Mesodermal cell (in vitro differentiated cells): ENCODE measurements at regions not wholly inside any gene's neighbourhood (a gene's known extent, or its start where the extent isn't known, plus 50 kb on each side); places are given as distances from the start of the nearest gene placed in this dataset.
"Not testable (repeated sequence)": the region's sequence is repeated elsewhere in the genome, so short reads cannot be mapped to it uniquely, and the experiment has no call there.

Experiments used
- H3K27ac ChIP-seq: 2 replicates; pipeline ENCODE4 v1.7.0; 2013; ENCODE audit warnings: mild to moderate bottlenecking, low read depth, low read length, moderate library complexity; ENCODE audit not compliant: severe bottlenecking
- H3K36me3 ChIP-seq: 2 replicates; pipeline ENCODE4 v1.7.1; 2013; ENCODE audit warnings: mild to moderate bottlenecking, low read length, moderate library complexity; ENCODE audit not compliant: control insufficient read depth, insufficient read depth
- H3K4me1 ChIP-seq: one replicate; pipeline ENCODE4 v1.7.1; 2013; ENCODE audit warnings: mild to moderate bottlenecking, low read length; ENCODE audit not compliant: insufficient read depth, control insufficient read depth, poor library complexity, severe bottlenecking
- H3K4me3 ChIP-seq: 2 replicates; pipeline ENCODE4 v1.7.0; 2013; ENCODE audit warnings: low read length, control low read depth, mild to moderate bottlenecking; ENCODE audit not compliant: insufficient read depth, poor library complexity, severe bottlenecking; ENCODE audit errors: extremely low read depth
- H3K9me3 ChIP-seq: 2 replicates; pipeline ENCODE4 v1.7.1; 2013; ENCODE audit warnings: mild to moderate bottlenecking, low read length, moderate library complexity; ENCODE audit not compliant: control insufficient read depth
- WGBS, 2 experiments: methylation state at CpG; one replicate each; pipeline ENCODE4 v1.1.5; 2013; ENCODE audit warnings: missing lambda C conversion rate in 2 of 2; ENCODE audit not compliant: insufficient coverage in 2 of 2; 5-methylcytosine and 5-hydroxymethylcytosine counted together

- no peak overlapping the region for H3K4me3 ChIP-seq
- H3K4me1 ChIP-seq: no peaks in the 10 kb centered on the region
- no peaks in the 10 kb centered on the region for H3K36me3 ChIP-seq
- 83 to 88% methylated on average over 3 to 4 of the region's 5 CpGs for WGBS, 2 experiments
- no peaks in the 10 kb centered on the region for H3K9me3 ChIP-seq
- no peak overlapping the region for H3K27ac ChIP-seq
These were observed 119.7 kb downstream of the SHOX start for GRCh38 chrX:750263-750662.

- Histone ChIP-seq H3K36me3 (no peaks in the 10 kb centered on the region), H3K27ac (no peak overlapping the region), H3K4me3 (no peak overlapping the region), H3K9me3 (no peaks in the 10 kb centered on the region), H3K4me1 (no peaks in the 10 kb centered on the region)
- 66 to 71% methylated on average over 2 of the region's 2 CpGs for WGBS, 2 experiments
These were observed 116.6 kb downstream of the SHOX start for GRCh38 chrX:747176-747575.

- Histone ChIP-seq H3K9me3 (no peaks in the 10 kb centered on the region), H3K27ac (no peak overlapping the region), H3K36me3 (no peaks in the 10 kb centered on the region), H3K4me3 (no peak overlapping the region), H3K4me1 (no peaks in the 10 kb centered on the region)
- WGBS, 2 experiments: 78 to 83% methylated on average over 8 to 9 of the region's 10 CpGs
These were observed 109.0 kb downstream of the SHOX start for GRCh38 chrX:739611-740010.

GRCh38 chrX:737021-737420 is 106.4 kb downstream of the SHOX start:
- H3K4me1 ChIP-seq, H3K27ac ChIP-seq, H3K9me3 ChIP-seq, H3K4me3 ChIP-seq, H3K36me3 ChIP-seq: not testable (repeated sequence)
- WGBS, 2 experiments: 73 to 75% methylated on average over 3 of the region's 3 CpGs

GRCh38 chrX:734362-734761 is 103.8 kb downstream of the SHOX start:
- Histone ChIP-seq H3K4me3 (no peak overlapping the region), H3K4me1 (no peaks in the 10 kb centered on the region), H3K27ac (no peak overlapping the region), H3K36me3 (no peaks in the 10 kb centered on the region), H3K9me3 (no peaks in the 10 kb centered on the region)
- 62 to 73% methylated on average over 16 to 17 of the region's 17 CpGs for WGBS, 2 experiments

GRCh38 chrX:733961-734360 is 103.4 kb downstream of the SHOX start:
- no peak overlapping the region for H3K4me3 ChIP-seq

GRCh38 chrX:729583-730409 is 99.2 kb downstream of the SHOX start:
- H3K4me1 ChIP-seq: no peaks in the 10 kb centered on the region
- H3K4me3 ChIP-seq: no peak overlapping the region
- peaks cover 5% of the 10 kb centered on the region for H3K9me3 ChIP-seq
- no peaks in the 10 kb centered on the region for H3K36me3 ChIP-seq
- WGBS, 2 experiments: 77 to 86% methylated on average over 21 of the region's 21 CpGs
- H3K27ac ChIP-seq: no peak overlapping the region

More at GRCh38 chrX:733961-734360, 103.4 kb downstream of the SHOX start:
- H3K9me3 ChIP-seq: no peaks in the 10 kb centered on the region
- H3K27ac ChIP-seq: no peak overlapping the region
- H3K36me3 ChIP-seq: no peaks in the 10 kb centered on the region
- 86 to 94% methylated on average over 2 to 6 of the region's 9 CpGs for WGBS, 2 experiments
- no peaks in the 10 kb centered on the region for H3K4me1 ChIP-seq

GRCh38 chrX:729101-729500 is 98.5 kb downstream of the SHOX start:
- H3K36me3 ChIP-seq, H3K9me3 ChIP-seq, H3K4me1 ChIP-seq, H3K27ac ChIP-seq, H3K4me3 ChIP-seq: not testable (repeated sequence)
- WGBS, 2 experiments: 88% methylated on average over 3 of the region's 14 CpGs

GRCh38 chrX:728639-729038 is 98.0 kb downstream of the SHOX start:
- 86 to 87% methylated on average over 5 to 7 of the region's 11 CpGs for WGBS, 2 experiments
- not testable (repeated sequence) for H3K27ac ChIP-seq, H3K4me3 ChIP-seq, H3K9me3 ChIP-seq, H3K36me3 ChIP-seq, H3K4me1 ChIP-seq

GRCh38 chrX:727738-728621 is 97.4 kb downstream of the SHOX start:
- WGBS, 2 experiments: 37 to 60% methylated on average over 11 to 12 of the region's 22 CpGs

GRCh38 chrX:725971-726370 is 95.4 kb downstream of the SHOX start:
- Histone ChIP-seq H3K27ac (no peak overlapping the region), H3K9me3 (peaks cover 5% of the 10 kb centered on the region), H3K4me3 (no peak overlapping the region), H3K4me1 (no peaks in the 10 kb centered on the region), H3K36me3 (no peaks in the 10 kb centered on the region)
- 85 to 93% methylated on average over 8 to 9 of the region's 9 CpGs for WGBS, 2 experiments

More at GRCh38 chrX:727738-728621, 97.4 kb downstream of the SHOX start:
- Histone ChIP-seq H3K4me3 (no peak overlapping the region), H3K36me3 (no peaks in the 10 kb centered on the region), H3K4me1 (no peaks in the 10 kb centered on the region), H3K27ac (no peak overlapping the region), H3K9me3 (peaks cover 5% of the 10 kb centered on the region)
